HEK293 (cell line): ENCODE measurements at regions not wholly inside any gene's neighbourhood (a gene's known extent, or its start where the extent isn't known, plus 50 kb on each side); places are given as distances from the start of the nearest gene placed in this dataset.

Experiments used
- CTCF ChIA-PET: fragments of 350-600 bp; formaldehyde crosslinking; extraction: SDS; loops from one replicate; lab custom pipeline; 2021; ENCODE audit warnings: antibody characterized with exemption; lab: Yijun Ruan, JAX
- POLR2A ChIA-PET: fragments of 300-600 bp; formaldehyde crosslinking; extraction: SDS; loops from one replicate; lab custom pipeline; 2020; ENCODE audit warnings: antibody characterized with exemption, inconsistent platforms; lab: Yijun Ruan, JAX
- H3K27ac ChIP-seq: fragments of 200-500 bp; sonication (Bioruptor generic); 2 replicates; pipeline ENCODE4 v1.5.1; 2014; ENCODE audit warnings: low read depth, low read length, control low read depth, inconsistent platforms; ENCODE audit errors: extremely low read depth
- H3K36me3 ChIP-seq, 2 experiments: fragments of 200-500 bp in 1 of 2; sonication (Bioruptor generic) in 1 of 2; 1 replicate in 1 of 2; 2 replicates in 1 of 2; pipeline ENCODE4 v1.5.1; 2014 to 2017; ENCODE audit warnings: inconsistent platforms in 2 of 2, low read length in 2 of 2; ENCODE audit not compliant: control insufficient read depth in 2 of 2, insufficient read depth in 1 of 2
- H3K4me1 ChIP-seq: fragments of 200-500 bp; sonication (Bioruptor generic); 2 replicates; pipeline ENCODE4 v1.5.1; 2014; ENCODE audit warnings: mild to moderate bottlenecking, low read length, inconsistent platforms; ENCODE audit not compliant: control insufficient read depth, insufficient read depth
- H3K4me3 ChIP-seq: 2 replicates; pipeline ENCODE4 v1.5.1; 2011; ENCODE audit warnings: low read depth, mild to moderate bottlenecking, control low read depth, low read length, moderate library complexity
- H3K9me3 ChIP-seq: fragments of 200-500 bp; sonication (Bioruptor generic); 2 replicates; pipeline ENCODE4 v1.5.1; 2014; ENCODE audit warnings: low read depth, low read length, inconsistent platforms; ENCODE audit not compliant: control insufficient read depth, insufficient read depth
- EGR2 ChIP-seq: fragments of 450-650 bp; formaldehyde crosslinking; IDR thresholded peaks from 2 replicates; pipeline ENCODE4 v1.5.1; 2016; ENCODE audit warnings: low read depth, missing biosample characterization, missing genetic modification characterization
- GLI2 ChIP-seq: fragments of 450-650 bp; formaldehyde crosslinking; IDR thresholded peaks from 2 replicates; pipeline ENCODE4; 2017; ENCODE audit warnings: missing biosample characterization, missing genetic modification characterization, low read depth, borderline replicate concordance
- GLIS2 ChIP-seq: fragments of 450-650 bp; formaldehyde crosslinking; IDR thresholded peaks from 2 replicates; pipeline ENCODE4 v1.5.1; 2016; ENCODE audit warnings: missing biosample characterization, missing genetic modification characterization
- KLF10 ChIP-seq: fragments of 450-650 bp; IDR thresholded peaks from 2 replicates; pipeline ENCODE4 v1.5.1; 2018; ENCODE audit warnings: missing biosample characterization, mild to moderate bottlenecking, missing genetic modification characterization
- SCRT1 ChIP-seq: fragments of 450-650 bp; formaldehyde crosslinking; IDR thresholded peaks from 2 replicates; pipeline ENCODE4 v1.5.1; 2016; ENCODE audit warnings: missing biosample characterization, missing genetic modification characterization, borderline replicate concordance
- ZEB2 ChIP-seq: fragments of 450-650 bp; formaldehyde crosslinking; IDR thresholded peaks from 2 replicates; pipeline ENCODE4 v1.5.1; 2016; ENCODE audit warnings: missing biosample characterization, missing genetic modification characterization
- ZNF169 ChIP-seq: fragments of 450-650 bp; formaldehyde crosslinking; IDR thresholded peaks from 2 replicates; pipeline ENCODE4 v1.5.1; 2016; ENCODE audit warnings: missing biosample characterization, missing genetic modification characterization
- ZNF19 ChIP-seq: fragments of 450-650 bp; formaldehyde crosslinking; IDR thresholded peaks from 2 replicates; pipeline ENCODE4; 2016; ENCODE audit warnings: missing biosample characterization, missing genetic modification characterization, low read depth
- ZNF223 ChIP-seq: fragments of 450-650 bp; formaldehyde crosslinking; IDR thresholded peaks from 2 replicates; pipeline ENCODE4 v1.5.1; 2016; ENCODE audit warnings: missing biosample characterization, missing genetic modification characterization
- ZNF366 ChIP-seq: fragments of 450-650 bp; formaldehyde crosslinking; conservative IDR thresholded peaks from 2 replicates; pipeline ENCODE4 v1.5.1; 2016; ENCODE audit warnings: missing biosample characterization, missing genetic modification characterization
- ZNF433 ChIP-seq: fragments of 450-650 bp; formaldehyde crosslinking; IDR thresholded peaks from 2 replicates; pipeline ENCODE4 v1.5.1; 2016; ENCODE audit warnings: missing biosample characterization, missing genetic modification characterization, low read depth
- ZNF48 ChIP-seq: fragments of 450-650 bp; formaldehyde crosslinking; IDR thresholded peaks from 2 replicates; pipeline ENCODE4 v1.5.1; 2016; ENCODE audit warnings: missing biosample characterization, missing genetic modification characterization
- ZNF549 ChIP-seq: fragments of 450-650 bp; IDR thresholded peaks from 2 replicates; pipeline ENCODE4 v1.5.1; 2018; ENCODE audit warnings: missing biosample characterization, missing genetic modification characterization, mild to moderate bottlenecking, inconsistent platforms, moderate library complexity
- ZNF626 ChIP-seq: fragments of 450-650 bp; sonication (Bioruptor Pico); formaldehyde crosslinking; IDR thresholded peaks from 2 replicates; pipeline ENCODE4 v1.5.1; 2018; ENCODE audit warnings: missing biosample characterization, missing genetic modification characterization, inconsistent platforms
- ZNF76 ChIP-seq: fragments of 450-650 bp; formaldehyde crosslinking; IDR thresholded peaks from 2 replicates; pipeline ENCODE4; 2016; ENCODE audit warnings: low read depth, missing biosample characterization, missing genetic modification characterization, borderline replicate concordance
- ZNF768 ChIP-seq: fragments of 450-650 bp; formaldehyde crosslinking; IDR thresholded peaks from 2 replicates; pipeline ENCODE4 v1.5.1; 2018; ENCODE audit warnings: missing biosample characterization, mild to moderate bottlenecking, missing genetic modification characterization
- ZNF791 ChIP-seq: fragments of 450-650 bp; formaldehyde crosslinking; IDR thresholded peaks from 2 replicates; pipeline ENCODE4 v1.5.1; 2016; ENCODE audit warnings: missing biosample characterization, missing genetic modification characterization
- ZNF792 ChIP-seq: fragments of 450-650 bp; formaldehyde crosslinking; IDR thresholded peaks from 2 replicates; pipeline ENCODE4 v1.5.1; 2016; ENCODE audit warnings: missing biosample characterization, missing genetic modification characterization
- TF ChIP-seq, protein P1 (sequence below): fragments of 450-650 bp; formaldehyde crosslinking; IDR thresholded peaks from 2 replicates; pipeline ENCODE4 v1.5.1; 2016; ENCODE audit warnings: missing biosample characterization, missing genetic modification characterization, borderline replicate concordance
- TF ChIP-seq, protein P2 (sequence below): fragments of 450-650 bp; formaldehyde crosslinking; IDR thresholded peaks from 2 replicates; pipeline ENCODE4 v1.5.1; 2017; ENCODE audit warnings: missing biosample characterization, missing genetic modification characterization
- TF ChIP-seq, protein P3 (sequence below): fragments of 450-650 bp; formaldehyde crosslinking; IDR thresholded peaks from 2 replicates; pipeline ENCODE4 v1.5.1; 2016; ENCODE audit warnings: missing biosample characterization, missing genetic modification characterization

DNA sequence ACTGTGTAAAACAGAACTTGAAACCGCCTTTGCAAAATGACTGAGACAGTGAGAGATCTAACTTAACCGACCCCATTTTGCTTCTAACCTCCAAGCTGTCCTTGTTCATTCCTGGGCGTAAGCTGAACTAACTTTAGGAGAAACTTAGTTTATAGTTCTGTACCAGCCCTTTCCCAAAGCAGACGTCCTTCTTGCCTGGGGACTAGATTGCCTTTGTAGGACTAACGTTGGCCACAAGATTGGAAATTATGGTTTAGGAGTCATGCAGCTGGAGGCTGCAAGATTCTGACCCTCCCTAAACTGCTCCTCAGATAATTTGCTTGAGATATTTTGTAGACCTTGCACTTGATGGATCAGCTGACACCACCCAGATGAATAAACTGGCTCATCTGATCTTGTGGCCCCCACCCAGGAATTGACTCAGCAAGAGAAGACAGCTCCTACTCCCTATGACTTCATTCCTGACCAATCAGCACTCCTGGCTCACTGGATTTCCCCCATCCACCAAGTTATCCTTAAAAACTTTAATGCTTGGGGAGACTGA, 219.9 kb upstream of the PROK2 start:
- no peak for TF ChIP-seq SCRT1 (tag by site-specific recombination)
- TF ChIP-seq GLIS2 (tag by site-specific recombination), result no peak
- no peak for TF ChIP-seq ZEB2
- TF ChIP-seq ZNF48, result no peak
- no peak for TF ChIP-seq GLI2
- TF ChIP-seq ZNF223 (tag by site-specific recombination), result no peak
- no peak for TF ChIP-seq ZNF792 (tag by site-specific recombination)
- TF ChIP-seq ZNF366 (tag by site-specific recombination), result no peak
- TF ChIP-seq EGR2 (tag by site-specific recombination), result no peak
- no peak for TF ChIP-seq ZNF791 (tag by site-specific recombination)
- no peak for TF ChIP-seq ZNF768 (tag by site-specific recombination)
- no peak for TF ChIP-seq ZNF76 (tag by site-specific recombination)
- no peak for TF ChIP-seq ZNF549 (tag by site-specific recombination)
- TF ChIP-seq, protein P1, sequence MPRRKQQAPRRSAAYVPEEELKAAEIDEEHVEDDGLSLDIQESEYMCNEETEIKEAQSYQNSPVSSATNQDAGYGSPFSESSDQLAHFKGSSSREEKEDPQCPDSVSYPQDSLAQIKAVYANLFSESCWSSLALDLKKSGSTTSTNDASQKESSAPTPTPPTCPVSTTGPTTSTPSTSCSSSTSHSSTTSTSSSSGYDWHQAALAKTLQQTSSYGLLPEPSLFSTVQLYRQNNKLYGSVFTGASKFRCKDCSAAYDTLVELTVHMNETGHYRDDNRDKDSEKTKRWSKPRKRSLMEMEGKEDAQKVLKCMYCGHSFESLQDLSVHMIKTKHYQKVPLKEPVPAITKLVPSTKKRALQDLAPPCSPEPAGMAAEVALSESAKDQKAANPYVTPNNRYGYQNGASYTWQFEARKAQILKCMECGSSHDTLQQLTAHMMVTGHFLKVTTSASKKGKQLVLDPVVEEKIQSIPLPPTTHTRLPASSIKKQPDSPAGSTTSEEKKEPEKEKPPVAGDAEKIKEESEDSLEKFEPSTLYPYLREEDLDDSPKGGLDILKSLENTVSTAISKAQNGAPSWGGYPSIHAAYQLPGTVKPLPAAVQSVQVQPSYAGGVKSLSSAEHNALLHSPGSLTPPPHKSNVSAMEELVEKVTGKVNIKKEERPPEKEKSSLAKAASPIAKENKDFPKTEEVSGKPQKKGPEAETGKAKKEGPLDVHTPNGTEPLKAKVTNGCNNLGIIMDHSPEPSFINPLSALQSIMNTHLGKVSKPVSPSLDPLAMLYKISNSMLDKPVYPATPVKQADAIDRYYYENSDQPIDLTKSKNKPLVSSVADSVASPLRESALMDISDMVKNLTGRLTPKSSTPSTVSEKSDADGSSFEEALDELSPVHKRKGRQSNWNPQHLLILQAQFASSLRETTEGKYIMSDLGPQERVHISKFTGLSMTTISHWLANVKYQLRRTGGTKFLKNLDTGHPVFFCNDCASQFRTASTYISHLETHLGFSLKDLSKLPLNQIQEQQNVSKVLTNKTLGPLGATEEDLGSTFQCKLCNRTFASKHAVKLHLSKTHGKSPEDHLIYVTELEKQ (tag by site-specific recombination), result no peak
- H3K4me3 ChIP-seq, result no peak overlapping the region
- H3K27ac ChIP-seq, result no peak overlapping the region
- ChIA-PET CTCF (interaction anchor here (0.6 to 0.7 kb wide), 3 partner anchors 10 to 661 kb away, joined by 3 to 4 read pairs (median 3); no protein-coding TSS in a partner anchor), POLR2A (no interaction called here)
- no peaks in the 10 kb centered on the region for H3K4me1 ChIP-seq
- H3K36me3 ChIP-seq, result no peaks in the 10 kb centered on the region
- H3K9me3 ChIP-seq, result no peaks in the 10 kb centered on the region

DNA sequence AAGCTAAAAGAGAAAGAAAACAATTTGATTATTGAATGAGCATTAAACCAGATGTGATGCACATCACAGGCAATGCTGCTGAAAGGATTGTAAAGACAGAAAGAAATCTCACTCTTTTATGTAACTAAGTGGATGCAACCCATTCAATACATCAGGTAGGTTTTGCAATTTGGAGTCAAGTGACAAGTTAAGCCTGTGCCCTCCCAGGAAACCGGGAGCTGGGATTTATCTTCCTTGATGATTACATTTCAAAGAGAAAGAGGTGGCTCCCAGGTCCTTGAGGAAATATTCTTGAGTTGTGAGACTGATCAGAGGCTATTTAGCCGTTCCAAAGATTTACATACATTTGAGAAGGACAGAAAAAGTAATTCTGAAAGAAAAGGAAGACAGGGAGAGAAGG, 219.0 kb upstream of the PROK2 start:
- H3K4me3 ChIP-seq, result no peak overlapping the region
- no peak for TF ChIP-seq ZNF433
- TF ChIP-seq ZEB2, result no peak
- TF ChIP-seq, protein P2, sequence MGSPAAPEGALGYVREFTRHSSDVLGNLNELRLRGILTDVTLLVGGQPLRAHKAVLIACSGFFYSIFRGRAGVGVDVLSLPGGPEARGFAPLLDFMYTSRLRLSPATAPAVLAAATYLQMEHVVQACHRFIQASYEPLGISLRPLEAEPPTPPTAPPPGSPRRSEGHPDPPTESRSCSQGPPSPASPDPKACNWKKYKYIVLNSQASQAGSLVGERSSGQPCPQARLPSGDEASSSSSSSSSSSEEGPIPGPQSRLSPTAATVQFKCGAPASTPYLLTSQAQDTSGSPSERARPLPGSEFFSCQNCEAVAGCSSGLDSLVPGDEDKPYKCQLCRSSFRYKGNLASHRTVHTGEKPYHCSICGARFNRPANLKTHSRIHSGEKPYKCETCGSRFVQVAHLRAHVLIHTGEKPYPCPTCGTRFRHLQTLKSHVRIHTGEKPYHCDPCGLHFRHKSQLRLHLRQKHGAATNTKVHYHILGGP, result no peak
- TF ChIP-seq, protein P3, sequence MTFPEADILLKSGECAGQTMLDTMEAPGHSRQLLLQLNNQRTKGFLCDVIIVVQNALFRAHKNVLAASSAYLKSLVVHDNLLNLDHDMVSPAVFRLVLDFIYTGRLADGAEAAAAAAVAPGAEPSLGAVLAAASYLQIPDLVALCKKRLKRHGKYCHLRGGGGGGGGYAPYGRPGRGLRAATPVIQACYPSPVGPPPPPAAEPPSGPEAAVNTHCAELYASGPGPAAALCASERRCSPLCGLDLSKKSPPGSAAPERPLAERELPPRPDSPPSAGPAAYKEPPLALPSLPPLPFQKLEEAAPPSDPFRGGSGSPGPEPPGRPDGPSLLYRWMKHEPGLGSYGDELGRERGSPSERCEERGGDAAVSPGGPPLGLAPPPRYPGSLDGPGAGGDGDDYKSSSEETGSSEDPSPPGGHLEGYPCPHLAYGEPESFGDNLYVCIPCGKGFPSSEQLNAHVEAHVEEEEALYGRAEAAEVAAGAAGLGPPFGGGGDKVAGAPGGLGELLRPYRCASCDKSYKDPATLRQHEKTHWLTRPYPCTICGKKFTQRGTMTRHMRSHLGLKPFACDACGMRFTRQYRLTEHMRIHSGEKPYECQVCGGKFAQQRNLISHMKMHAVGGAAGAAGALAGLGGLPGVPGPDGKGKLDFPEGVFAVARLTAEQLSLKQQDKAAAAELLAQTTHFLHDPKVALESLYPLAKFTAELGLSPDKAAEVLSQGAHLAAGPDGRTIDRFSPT (tag by site-specific recombination), result no peak
- TF ChIP-seq ZNF169 (tag by site-specific recombination), result no peak
- TF ChIP-seq ZNF626 (tag by site-specific recombination), result no peak
- no peak for TF ChIP-seq ZNF19 (tag by site-specific recombination)
- no peak for TF ChIP-seq KLF10 (tag by site-specific recombination)
- TF ChIP-seq, all 188 proteins: peak for 0
- CTCF ChIA-PET, result interaction anchor here (0.7 kb wide), 1 partner anchor 9 kb away, joined by 3 read pairs; no protein-coding TSS in a partner anchor
- H3K4me1 ChIP-seq, result no peaks in the 10 kb centered on the region
- no peaks in the 10 kb centered on the region for H3K9me3 ChIP-seq
- POLR2A ChIA-PET, result no interaction called here
- H3K36me3 ChIP-seq, result no peaks in the 10 kb centered on the region
- H3K27ac ChIP-seq, result no peak overlapping the region
